H4 (cell line): ENCODE measurements at regions not wholly inside any gene's neighbourhood (a gene's known extent, or its start where the extent isn't known, plus 50 kb on each side); places are given as distances from the start of the nearest gene placed in this dataset.
"Not testable (repeated sequence)": the region's sequence is repeated elsewhere in the genome, so short reads cannot be mapped to it uniquely, and the experiment has no call there.

ENCODE experiments used
- DNase-seq: peaks from one replicate; pipeline ENCODE4 v3.0.0-alpha.2; 2015; ENCODE audit warnings: low spot score

- DNase-seq = no peak
These were observed 1054.8 kb downstream of the MRPL39 start for GRCh38 chr21:24552491-24552890.

GRCh38 chr21:24545807-24546361 is 1061.4 kb downstream of the MRPL39 start:
- no peak for DNase-seq

- DNase-seq = peak; percentile 18
These were observed 1093.1 kb downstream of the MRPL39 start for GRCh38 chr21:24514081-24514733.

- DNase-seq = no peak
These were observed 1098.2 kb downstream of the MRPL39 start for GRCh38 chr21:24509131-24509530.

GRCh38 chr21:24486973-24487372 is 1120.3 kb downstream of the MRPL39 start:
- no peak for DNase-seq

GRCh38 chr21:24483361-24483760 is 1123.9 kb downstream of the MRPL39 start:
- DNase-seq = not testable (repeated sequence)

GRCh38 chr21:24470852-24471251 is 1136.4 kb downstream of the MRPL39 start:
- no peak for DNase-seq

- peak; percentile 84 for DNase-seq
These were observed 1150.9 kb downstream of the MRPL39 start for GRCh38 chr21:24456358-24456757.

GRCh38 chr21:24450119-24450518 is 1157.2 kb downstream of the MRPL39 start:
- no peak for DNase-seq

- no peak for DNase-seq
These were observed 1161.8 kb downstream of the MRPL39 start for GRCh38 chr21:24445517-24445916.

- no peak for DNase-seq
These were observed 1162.5 kb downstream of the MRPL39 start for GRCh38 chr21:24444736-24445135.

GRCh38 chr21:24436236-24436635 is 1171.0 kb downstream of the MRPL39 start:
- peak; percentile 20 for DNase-seq

GRCh38 chr21:24428591-24429199 is 1178.6 kb downstream of the MRPL39 start:
- DNase-seq = peak; percentile 62

GRCh38 chr21:24424776-24425175 is 1182.5 kb downstream of the MRPL39 start:
- no peak for DNase-seq

- DNase-seq = no peak
These were observed 1183.7 kb downstream of the MRPL39 start for GRCh38 chr21:24423546-24423945.

- DNase-seq = no peak
These were observed 1186.6 kb downstream of the MRPL39 start for GRCh38 chr21:24420689-24421088.

GRCh38 chr21:24419641-24420040 is 1187.6 kb downstream of the MRPL39 start:
- not testable (repeated sequence) for DNase-seq

GRCh38 chr21:24418671-24419070 is 1188.6 kb downstream of the MRPL39 start:
- DNase-seq = no peak

GRCh38 chr21:24411429-24411828 is 1195.9 kb downstream of the MRPL39 start:
- DNase-seq = no peak

GRCh38 chr21:24403221-24403620 is 1204.1 kb downstream of the MRPL39 start:
- no peak for DNase-seq

GRCh38 chr21:24395320-24395923 is 1211.9 kb downstream of the MRPL39 start:
- DNase-seq = no peak

GRCh38 chr21:24375201-24375600 is 1232.1 kb downstream of the MRPL39 start:
- DNase-seq = peak; percentile 30

GRCh38 chr21:24372506-24372905 is 1234.8 kb downstream of the MRPL39 start:
- DNase-seq = no peak
